ENCODE measurements at regions not wholly inside any gene's neighbourhood (a gene's known extent, or its start where the extent isn't known, plus 50 kb on each side); places are given as distances from the start of the nearest gene placed in this dataset.

- no peaks in the 10 kb centered on the region for H3K27me3 ChIP-seq
- no peaks in the 10 kb centered on the region for H3K36me3 ChIP-seq
Measured at GRCh38 chr11:26073646-26074045, 258.3 kb upstream of the ANO3 start.

GRCh38 chr11:26076233-26076990, 255.5 kb upstream of the ANO3 start:
- no peak overlapping the region for H3K4me3 ChIP-seq
- no peak overlapping the region for H3K27ac ChIP-seq
- no peaks in the 10 kb centered on the region for H3K4me1 ChIP-seq
- no peak for DNase-seq
- H3K9me3 ChIP-seq, result no peaks in the 10 kb centered on the region
- no peaks in the 10 kb centered on the region for H3K36me3 ChIP-seq
- intact Hi-C loops (cut with DNase I; ENCODE audit: low total_unique reads), result no loop called here
- no peak for TF ChIP-seq CTCF (IDR thresholded peaks at IDR 0.05)
- H3K27me3 ChIP-seq, result no peaks in the 10 kb centered on the region

More at GRCh38 chr11:26073646-26074045, 258.3 kb upstream of the ANO3 start:
- no peaks in the 10 kb centered on the region for H3K4me1 ChIP-seq
- no peaks in the 10 kb centered on the region for H3K9me3 ChIP-seq
- no peak overlapping the region for H3K27ac ChIP-seq
- TF ChIP-seq CTCF (IDR thresholded peaks at IDR 0.05), result no peak
- H3K4me3 ChIP-seq, result no peak overlapping the region
- intact Hi-C loops (cut with DNase I; ENCODE audit: low total_unique reads), result no loop called here
- DNase-seq, result no peak

GRCh38 chr11:26078231-26078821, 253.6 kb upstream of the ANO3 start:
- H3K4me1 ChIP-seq, result no peaks in the 10 kb centered on the region
- TF ChIP-seq CTCF (IDR thresholded peaks at IDR 0.05), result no peak
- H3K9me3 ChIP-seq, result no peaks in the 10 kb centered on the region
- no peak overlapping the region for H3K4me3 ChIP-seq
- intact Hi-C loops (cut with DNase I; ENCODE audit: low total_unique reads), result no loop called here
- H3K27me3 ChIP-seq, result no peaks in the 10 kb centered on the region
- H3K27ac ChIP-seq, result no peak overlapping the region
- DNase-seq, result no peak
- no peaks in the 10 kb centered on the region for H3K36me3 ChIP-seq

- no peak for TF ChIP-seq CTCF (IDR thresholded peaks at IDR 0.05)
- Histone ChIP-seq H3K27me3 (no peaks in the 10 kb centered on the region), H3K9me3 (no peaks in the 10 kb centered on the region), H3K4me3 (no peak overlapping the region), H3K27ac (no peak overlapping the region), H3K4me1 (peaks cover 0 to 5% (median 0%) of the 10 kb centered on the region in 4 donors), H3K36me3 (no peaks in the 10 kb centered on the region)
- intact Hi-C loops (cut with DNase I; ENCODE audit: low total_unique reads), result no loop called here
- DNase-seq, result no peak
Measured at GRCh38 chr11:26084313-26084712, 247.6 kb upstream of the ANO3 start.

GRCh38 chr11:26086028-26086427, 245.9 kb upstream of the ANO3 start:
- Histone ChIP-seq H3K27ac (no peak overlapping the region), H3K9me3 (no peaks in the 10 kb centered on the region), H3K27me3 (no peaks in the 10 kb centered on the region), H3K36me3 (no peaks in the 10 kb centered on the region), H3K4me3 (no peak overlapping the region), H3K4me1 (peaks cover 0 to 5% (median 0%) of the 10 kb centered on the region in 4 donors)
- no peak for DNase-seq
- no peak for TF ChIP-seq CTCF (IDR thresholded peaks at IDR 0.05)
- intact Hi-C loops (cut with DNase I; ENCODE audit: low total_unique reads), result no loop called here
